ENCODE measurements at regions not wholly inside any gene's neighbourhood (a gene's known extent, or its start where the extent isn't known, plus 50 kb on each side); places are given as distances from the start of the nearest gene placed in this dataset.
A peak's percentile ranks its signal among the peaks of the same experiment; 100 is the strongest.

DNA sequence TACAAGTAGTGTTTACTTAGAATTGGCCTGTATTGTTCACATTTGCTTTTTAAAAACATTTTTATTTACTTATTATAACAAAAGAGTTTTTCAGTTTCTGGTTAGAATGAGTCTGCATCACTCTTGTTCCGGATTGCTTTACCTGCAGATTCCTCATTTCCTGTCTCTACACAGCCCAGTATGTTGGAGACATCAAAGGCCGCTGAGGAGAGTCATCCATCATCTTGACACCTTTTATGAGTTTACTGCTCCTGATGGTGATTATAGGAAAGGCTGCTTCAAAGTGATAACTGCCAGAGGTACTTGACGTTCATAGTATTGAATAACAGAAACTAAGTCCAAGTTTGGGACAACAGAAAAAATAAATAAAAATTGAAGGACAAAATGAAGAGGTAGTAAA lies 490.5 kb upstream of the CA10 start:
- Histone ChIP-seq H3K9me3 (ENCODE audit: control insufficient read depth in 2 of 3, insufficient read depth in 1 of 3, low read length in 3 of 3) (no peaks in the 10 kb centered on the region), H3K4me3 (ENCODE audit: low read length in 3 of 3) (no peak overlapping the region), H3K9ac (ENCODE audit: low read length in 3 of 3) (no peak overlapping the region), H3K4me1 (ENCODE audit: control insufficient read depth in 2 of 3, insufficient read depth in 2 of 3, low read depth in 1 of 3, low read length in 3 of 3) (no peaks in the 10 kb centered on the region), H3K27ac (ENCODE audit: low read depth in 2 of 2, low read length in 2 of 2) (no peak overlapping the region), H3K36me3 (ENCODE audit: control insufficient read depth in 2 of 3, insufficient read depth in 3 of 3, low read length in 3 of 3) (no peaks in the 10 kb centered on the region), H3K27me3 (ENCODE audit: control insufficient read depth, insufficient read depth, low read length) (no peaks in the 10 kb centered on the region)
- DNase-seq (peak in 3 of 5 donors; percentile 41 to 61 (median 60)), FAIRE-seq (no peak)
- TF ChIP-seq CTCF (IDR thresholded peaks at IDR 0.05; ENCODE audit: borderline replicate concordance, extremely low read depth, insufficient read depth), result no peak
- intact Hi-C loops (cut with DNase I), result no loop called here

DNA sequence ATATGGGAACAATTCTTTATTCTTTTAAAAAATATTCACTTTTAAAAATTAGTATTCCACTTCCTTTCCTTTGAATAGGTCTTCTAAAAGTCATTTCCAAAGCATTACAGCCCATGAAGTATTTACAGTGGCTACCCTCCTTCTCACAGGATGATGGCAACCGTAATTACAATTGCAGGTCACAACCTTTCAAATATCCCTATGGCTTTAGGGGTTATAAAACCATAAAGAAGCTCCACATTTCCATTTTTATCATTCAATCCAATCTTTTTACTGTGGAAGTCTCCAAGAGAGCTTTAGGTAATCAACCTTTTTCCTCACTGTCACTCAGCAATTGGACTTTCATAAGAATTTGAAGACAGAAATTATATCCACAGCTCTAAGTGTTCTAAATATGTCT lies 488.9 kb upstream of the CA10 start:
- Histone ChIP-seq H3K9ac (ENCODE audit: low read length in 3 of 3) (no peak overlapping the region), H3K4me3 (ENCODE audit: low read length in 3 of 3) (no peak overlapping the region), H3K4me1 (ENCODE audit: control insufficient read depth in 2 of 3, insufficient read depth in 2 of 3, low read depth in 1 of 3, low read length in 3 of 3) (no peaks in the 10 kb centered on the region), H3K36me3 (ENCODE audit: control insufficient read depth in 2 of 3, insufficient read depth in 3 of 3, low read length in 3 of 3) (no peaks in the 10 kb centered on the region), H3K27ac (ENCODE audit: low read depth in 2 of 2, low read length in 2 of 2) (no peak overlapping the region), H3K9me3 (ENCODE audit: control insufficient read depth in 2 of 3, insufficient read depth in 1 of 3, low read length in 3 of 3) (no peaks in the 10 kb centered on the region), H3K27me3 (ENCODE audit: control insufficient read depth, insufficient read depth, low read length) (no peaks in the 10 kb centered on the region)
- no peak for TF ChIP-seq CTCF (IDR thresholded peaks at IDR 0.05; ENCODE audit: borderline replicate concordance, extremely low read depth, insufficient read depth)
- intact Hi-C loops (cut with DNase I), result no loop called here
- DNase-seq (no peak), FAIRE-seq (no peak)

DNA sequence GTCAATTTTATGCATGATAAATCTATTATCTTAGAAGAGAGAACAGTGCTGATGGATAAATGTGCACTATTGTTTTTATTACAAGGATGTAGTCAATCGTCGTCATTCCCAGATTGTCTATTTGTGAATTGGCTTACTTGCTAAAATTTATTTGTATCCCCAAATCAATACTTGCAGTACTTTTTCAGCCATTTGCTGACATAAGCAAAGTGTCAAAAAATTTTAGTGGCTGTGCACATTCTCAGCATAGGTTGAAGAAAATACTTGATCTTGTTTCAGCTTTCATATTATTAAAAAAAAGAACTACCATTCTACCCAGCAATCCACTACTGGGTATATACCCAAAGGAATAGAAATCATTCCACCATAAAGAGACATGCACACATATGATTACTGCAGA lies 477.9 kb upstream of the CA10 start:
- no peaks in the 10 kb centered on the region for H3K27me3 ChIP-seq (ENCODE audit: control insufficient read depth, insufficient read depth, low read length)
- H3K4me1 ChIP-seq (ENCODE audit: control insufficient read depth in 2 of 3, insufficient read depth in 2 of 3, low read depth in 1 of 3, low read length in 3 of 3), result no peaks in the 10 kb centered on the region
- FAIRE-seq (no peak), DNase-seq (no peak)
- H3K4me3 ChIP-seq (ENCODE audit: low read length in 3 of 3), result no peak overlapping the region
- TF ChIP-seq CTCF (IDR thresholded peaks at IDR 0.05; ENCODE audit: borderline replicate concordance, extremely low read depth, insufficient read depth), result no peak
- no peaks in the 10 kb centered on the region for H3K36me3 ChIP-seq (ENCODE audit: control insufficient read depth in 2 of 3, insufficient read depth in 3 of 3, low read length in 3 of 3)
- no peaks in the 10 kb centered on the region for H3K9me3 ChIP-seq (ENCODE audit: control insufficient read depth in 2 of 3, insufficient read depth in 1 of 3, low read length in 3 of 3)
- no peak overlapping the region for H3K9ac ChIP-seq (ENCODE audit: low read length in 3 of 3)
- intact Hi-C loops (cut with DNase I), result no loop called here
- H3K27ac ChIP-seq (ENCODE audit: low read depth in 2 of 2, low read length in 2 of 2), result no peak overlapping the region

DNA sequence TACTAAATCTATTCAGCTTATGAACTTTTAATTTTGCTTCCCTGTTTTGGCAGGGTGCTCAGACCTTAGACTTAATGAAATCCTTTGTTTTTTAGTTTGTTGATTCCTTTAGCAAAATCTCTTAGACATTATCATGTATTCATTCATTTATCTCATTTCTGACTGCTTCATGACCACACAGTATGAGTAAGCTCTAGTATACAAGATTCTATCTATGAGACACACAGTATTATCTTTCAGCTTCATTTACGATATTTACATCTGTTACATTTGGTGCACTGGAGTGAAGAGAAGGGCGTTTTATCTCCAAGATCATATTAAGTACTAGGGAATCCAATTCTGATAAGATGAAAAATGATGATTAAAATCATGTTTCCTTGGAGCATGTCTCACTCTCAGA lies 448.1 kb upstream of the CA10 start:
- Histone ChIP-seq H3K4me3 (ENCODE audit: low read length in 3 of 3) (no peak overlapping the region), H3K4me1 (ENCODE audit: control insufficient read depth in 2 of 3, insufficient read depth in 2 of 3, low read depth in 1 of 3, low read length in 3 of 3) (no peaks in the 10 kb centered on the region), H3K9me3 (ENCODE audit: control insufficient read depth in 2 of 3, insufficient read depth in 1 of 3, low read length in 3 of 3) (no peaks in the 10 kb centered on the region), H3K9ac (ENCODE audit: low read length in 3 of 3) (no peak overlapping the region), H3K27ac (ENCODE audit: low read depth in 2 of 2, low read length in 2 of 2) (no peak overlapping the region), H3K27me3 (ENCODE audit: control insufficient read depth, insufficient read depth, low read length) (no peaks in the 10 kb centered on the region), H3K36me3 (ENCODE audit: control insufficient read depth in 2 of 3, insufficient read depth in 3 of 3, low read length in 3 of 3) (no peaks in the 10 kb centered on the region)
- FAIRE-seq (no peak), DNase-seq (no peak)
- intact Hi-C loops (cut with DNase I), result no loop called here
- no peak for TF ChIP-seq CTCF (IDR thresholded peaks at IDR 0.05; ENCODE audit: borderline replicate concordance, extremely low read depth, insufficient read depth)

All from kidney (tissue), 13 donors.